K562 (cell line): ENCODE measurements at regions not wholly inside any gene's neighbourhood (a gene's known extent, or its start where the extent isn't known, plus 50 kb on each side); places are given as distances from the start of the nearest gene placed in this dataset.

Experiments
- ATAC-seq: fragments of 200-7000 bp; cut with Tn5 transposase; 3 replicates; pipeline ENCODE4 v1.9.1; 2020; ENCODE audit warnings: moderate library complexity
- BruUV-seq: library from RNA; stranded (reverse); fragments of 400-500 nt; replicated peaks from 2 replicates; lab custom pipeline; 2021; lab: Mats Ljungman, UMichigan
- CTCF ChIA-PET: fragments of 300-600 bp; formaldehyde crosslinking; extraction: SDS; loops from one replicate; lab custom pipeline; 2021; ENCODE audit warnings: low intra/inter-chr PET ratio; lab: Yijun Ruan, JAX
- POLR2A ChIA-PET: fragments of 300-600, 350-650 bp; sonication (Branson Sonifier 250); formaldehyde crosslinking; extraction: SDS; loops from one replicate; lab custom pipeline; 2021; ENCODE audit warnings: antibody characterized with exemption, inconsistent platforms; lab: Yijun Ruan, JAX
- DNase-seq, 4 experiments: peaks; one replicate each; pipeline versions ENCODE4 v3.0.0 to v3.0.0-alpha.2; 2011 to 2018; ENCODE audit warnings: low spot score in 3 of 4, mixed read lengths in 3 of 4; ENCODE audit errors: extremely low read depth in 1 of 4
- FAIRE-seq: peaks from 2 replicates; lab custom pipeline; 2011; peaks lifted over from hg19 to GRCh38; lab: Jason Lieb, UNC
- H2AFZ ChIP-seq: 2 replicates; pipeline ENCODE4 v1.6.0; 2011; ENCODE audit warnings: low read depth, low read length, control low read depth, inconsistent platforms
- H3K27ac ChIP-seq: fragments of 200-600 bp; 3 replicates; pipeline ENCODE4 v1.8.0; 2011; ENCODE audit warnings: low read depth, mild to moderate bottlenecking, control low read depth, inconsistent platforms, low read length, moderate library complexity, mixed read lengths; ENCODE audit errors: extremely low read depth
- H3K27me3 ChIP-seq, 2 experiments: fragments of 300-600 bp in 1 of 2; 2 replicates in 1 of 2; 3 replicates in 1 of 2; pipeline versions ENCODE4 v1.6.0 to v1.8.0; 2011; ENCODE audit warnings: inconsistent platforms in 2 of 2, low read length in 2 of 2, mild to moderate bottlenecking in 1 of 2, mixed read lengths in 1 of 2, moderate library complexity in 1 of 2; ENCODE audit not compliant: control insufficient read depth in 2 of 2, insufficient read depth in 2 of 2
- H3K36me3 ChIP-seq: fragments of 300-600 bp; 3 replicates; pipeline ENCODE4 v1.8.0; 2011; ENCODE audit warnings: mild to moderate bottlenecking, low read length, inconsistent platforms; ENCODE audit not compliant: control insufficient read depth, insufficient read depth
- H3K4me1 ChIP-seq, 2 experiments: fragments of 200-600 bp in 1 of 2; replicated peaks in 1 of 2; 2 replicates in 1 of 2; 3 replicates in 1 of 2; pipeline versions ENCODE4 v1.5.1 to v1.8.0; 2011; ENCODE audit warnings: inconsistent platforms in 2 of 2, low read length in 2 of 2, mild to moderate bottlenecking in 1 of 2, mixed read lengths in 1 of 2, moderate library complexity in 1 of 2; ENCODE audit not compliant: control insufficient read depth in 2 of 2, insufficient read depth in 2 of 2
- H3K4me2 ChIP-seq: 2 replicates; pipeline ENCODE4 v1.6.1; 2011; ENCODE audit warnings: low read length, control low read depth, inconsistent platforms, mixed read lengths; ENCODE audit not compliant: insufficient read depth
- H3K4me3 ChIP-seq: fragments of 200-600 bp; sonication (generic), shearing (Covaris generic); 2 replicates; pipeline ENCODE4 v1.5.1; 2016; ENCODE audit warnings: control low read depth, inconsistent platforms
- H3K79me2 ChIP-seq: fragments of 200-600 bp; 3 replicates; pipeline ENCODE4 v1.8.0; 2011; ENCODE audit warnings: low read length, inconsistent platforms; ENCODE audit not compliant: control insufficient read depth, insufficient read depth
- H3K9ac ChIP-seq, 2 experiments: 2 replicates each; pipeline versions ENCODE4 v1.6.0 to v1.6.1; 2011; ENCODE audit warnings: low read depth in 2 of 2, low read length in 2 of 2, control low read depth in 1 of 2, inconsistent platforms in 1 of 2, mild to moderate bottlenecking in 1 of 2, mixed read lengths in 1 of 2; ENCODE audit not compliant: insufficient read depth in 1 of 2
- H3K9me1 ChIP-seq: one replicate; pipeline ENCODE4 v1.6.0; 2011; ENCODE audit warnings: inconsistent platforms, mild to moderate bottlenecking, low read length, moderate library complexity; ENCODE audit not compliant: control insufficient read depth, insufficient read depth
- H3K9me3 ChIP-seq: replicated peaks from 2 replicates; pipeline ENCODE4 v1.5.1; 2011; ENCODE audit warnings: low read depth, low read length, inconsistent platforms; ENCODE audit not compliant: control insufficient read depth, insufficient read depth
- H4K20me1 ChIP-seq: replicated peaks from 2 replicates; pipeline ENCODE4 v1.6.1; 2011; ENCODE audit warnings: low read length, inconsistent platforms, mixed read lengths; ENCODE audit not compliant: control insufficient read depth, insufficient read depth
- CHD2 ChIP-seq: IDR thresholded peaks from 2 replicates; pipeline ENCODE4 v1.6.1; 2011; ENCODE audit warnings: low read depth, low read length
- PRDM10 ChIP-seq: fragments of 450-650 bp; IDR thresholded peaks from 2 replicates; pipeline ENCODE4 v1.6.1; 2018; ENCODE audit not compliant: partially characterized antibody
- RHOXF2B ChIP-seq: fragments of 250-450 bp; sonication (Bioruptor Pico); conservative IDR thresholded peaks from 2 replicates; pipeline ENCODE4 v1.5.1; 2021
- SNIP1 ChIP-seq: fragments of 450-650 bp; IDR thresholded peaks from 2 replicates; pipeline ENCODE4 v1.7.1; 2017; ENCODE audit warnings: low read depth, mild to moderate bottlenecking
- SRSF9 ChIP-seq: fragments of 200-400 bp; formaldehyde crosslinking; IDR thresholded peaks from 2 replicates; pipeline ENCODE4 v1.6.1; 2017; ENCODE audit warnings: low read depth, low read length, borderline replicate concordance
- U2AF2 ChIP-seq: fragments of 200-400 bp; formaldehyde crosslinking; optimal IDR thresholded peaks from 2 replicates; pipeline ENCODE3; 2017; ENCODE audit warnings: low read depth, mild to moderate bottlenecking, low read length
- ZBTB8A ChIP-seq: fragments of 450-650 bp; IDR thresholded peaks from 2 replicates; pipeline ENCODE4 v1.6.1; 2018; ENCODE audit warnings: mild to moderate bottlenecking, moderate library complexity; ENCODE audit not compliant: partially characterized antibody
- ZNF444 ChIP-seq: fragments of 250-450 bp; sonication (Bioruptor Pico); IDR thresholded peaks from 2 replicates; pipeline ENCODE4 v1.4.0; 2020; ENCODE audit warnings: mild to moderate bottlenecking, moderate library complexity
- WGBS: fragments of 100-300 bp; shearing (Covaris generic); methylation state at CpG from one replicate; pipeline ENCODE4 v1.1.6; 2016; ENCODE audit warnings: low coverage, mixed read lengths; ENCODE audit not compliant: insufficient coverage; ENCODE audit errors: missing lambda C conversion rate; 5-methylcytosine and 5-hydroxymethylcytosine counted together
- in situ Hi-C: fragments of 300-500 bp; cut with MboI; formaldehyde crosslinking; loops from 4 replicates; pipeline ENCODE4 v1.15.0; 2018; ENCODE audit warnings: inconsistent platforms, mixed read lengths
- intact Hi-C: fragments of 100-400 bp; cut with micrococcal nuclease; formaldehyde crosslinking; loops from 2 replicates; pipeline ENCODE4 v1.14.2; 2022

- no peak for ATAC-seq
These were observed 363.4 kb downstream of the DAD1 start for GRCh38 chr14:22225516-22226140.

More at GRCh38 chr14:22225516-22226140, 363.4 kb downstream of the DAD1 start:
- Histone ChIP-seq H3K4me3 (no peak overlapping the region), H3K9me3 (no peaks in the 10 kb centered on the region), H3K9me1 (no peaks in the 10 kb centered on the region), H3K27ac (no peak overlapping the region), H3K36me3 (no peaks in the 10 kb centered on the region), H3K4me2 (no peak overlapping the region), H2AFZ (no peak overlapping the region), H3K4me1 (no peaks in the 10 kb centered on the region), H3K79me2 (no peaks in the 10 kb centered on the region), H3K27me3 (no peaks in the 10 kb centered on the region), H3K9ac (no peak overlapping the region), H4K20me1 (no peaks in the 10 kb centered on the region)
- CTCF ChIA-PET, result no interaction called here
- TF ChIP-seq RHOXF2B (no peak), SRSF9 (no peak), CHD2 (no peak), U2AF2 (no peak), ZNF444 (CRISPR knock-in tag) (no peak), ZBTB8A (no peak), PRDM10 (no peak), SNIP1 (no peak)
- BruUV-seq, result no TSS peak
- POLR2A ChIA-PET, result no interaction called here
- intact Hi-C loops (no loop called here), in situ Hi-C loops (no loop called here)
- 0% methylated on average over 4 of the region's 4 CpGs for WGBS
- DNase-seq (no peak), FAIRE-seq (no peak)
